GM12865 (cell line): ENCODE measurements at regions not wholly inside any gene's neighbourhood (a gene's known extent, or its start where the extent isn't known, plus 50 kb on each side); places are given as distances from the start of the nearest gene placed in this dataset.

Experiments used
- DNase-seq: peaks from one replicate; pipeline ENCODE4 v3.0.0; 2010; ENCODE audit warnings: low read depth
- H3K4me3 ChIP-seq: 2 replicates; pipeline ENCODE4 v1.5.1; 2011; ENCODE audit warnings: mild to moderate bottlenecking, low read depth, low read length, control low read depth
- TF ChIP-seq, protein P1 (sequence below): IDR thresholded peaks from 2 replicates; pipeline ENCODE4 v1.5.1; 2011; ENCODE audit warnings: low read length, control low read depth, low read depth, inconsistent platforms; ENCODE audit not compliant: insufficient read depth; ENCODE audit errors: missing control alignments

DNA sequence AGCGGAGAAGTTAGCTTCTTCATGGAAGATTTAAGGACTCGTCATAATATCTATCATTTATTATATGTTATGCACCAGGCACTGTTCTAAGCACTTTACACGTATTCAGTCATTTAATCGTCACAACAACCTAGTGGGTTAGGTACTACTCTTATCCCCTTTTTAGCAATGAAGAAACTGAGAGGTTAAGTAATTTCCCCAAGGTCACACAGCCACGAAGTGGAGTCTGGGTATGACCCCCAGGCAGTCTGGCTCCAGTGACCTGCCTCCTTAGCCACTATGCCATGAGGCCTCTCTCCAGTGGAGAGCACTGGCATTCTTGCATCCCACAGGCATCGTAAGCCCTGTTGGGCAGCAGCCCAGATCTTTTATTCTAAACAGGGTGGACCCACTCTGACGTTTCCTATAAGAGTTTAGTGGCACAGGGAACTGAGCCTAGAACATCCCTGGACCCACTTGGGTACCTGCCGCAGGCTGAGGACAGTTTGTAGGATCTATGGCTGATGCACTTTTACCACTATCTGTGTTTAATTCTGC lies 123.0 kb downstream of the NAV1 start:
- TF ChIP-seq, protein P1, sequence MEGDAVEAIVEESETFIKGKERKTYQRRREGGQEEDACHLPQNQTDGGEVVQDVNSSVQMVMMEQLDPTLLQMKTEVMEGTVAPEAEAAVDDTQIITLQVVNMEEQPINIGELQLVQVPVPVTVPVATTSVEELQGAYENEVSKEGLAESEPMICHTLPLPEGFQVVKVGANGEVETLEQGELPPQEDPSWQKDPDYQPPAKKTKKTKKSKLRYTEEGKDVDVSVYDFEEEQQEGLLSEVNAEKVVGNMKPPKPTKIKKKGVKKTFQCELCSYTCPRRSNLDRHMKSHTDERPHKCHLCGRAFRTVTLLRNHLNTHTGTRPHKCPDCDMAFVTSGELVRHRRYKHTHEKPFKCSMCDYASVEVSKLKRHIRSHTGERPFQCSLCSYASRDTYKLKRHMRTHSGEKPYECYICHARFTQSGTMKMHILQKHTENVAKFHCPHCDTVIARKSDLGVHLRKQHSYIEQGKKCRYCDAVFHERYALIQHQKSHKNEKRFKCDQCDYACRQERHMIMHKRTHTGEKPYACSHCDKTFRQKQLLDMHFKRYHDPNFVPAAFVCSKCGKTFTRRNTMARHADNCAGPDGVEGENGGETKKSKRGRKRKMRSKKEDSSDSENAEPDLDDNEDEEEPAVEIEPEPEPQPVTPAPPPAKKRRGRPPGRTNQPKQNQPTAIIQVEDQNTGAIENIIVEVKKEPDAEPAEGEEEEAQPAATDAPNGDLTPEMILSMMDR = no peak
- DNase-seq = no peak
- no peak overlapping the region for H3K4me3 ChIP-seq

DNA sequence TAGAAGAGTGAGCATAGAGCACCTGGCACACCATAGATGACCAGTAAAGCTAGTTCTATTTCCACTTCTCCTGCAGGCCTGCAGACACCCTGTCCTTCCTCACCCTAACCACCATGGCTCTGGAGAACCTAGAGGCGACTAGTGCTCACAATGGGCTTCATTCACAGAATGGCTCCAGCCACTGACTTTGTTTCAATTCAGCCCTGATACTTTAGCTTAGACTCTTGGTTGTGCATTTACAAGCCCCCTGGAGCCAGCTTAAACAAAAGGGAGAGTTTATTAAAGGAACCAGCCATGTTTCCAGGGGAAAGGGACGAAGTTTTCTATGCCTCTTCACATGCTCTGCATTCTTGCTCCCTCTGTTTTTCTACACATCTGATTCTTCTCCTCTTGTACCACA lies 123.7 kb downstream of the NAV1 start:
- H3K4me3 ChIP-seq = no peak overlapping the region
- TF ChIP-seq, protein P1 = no peak

DNA sequence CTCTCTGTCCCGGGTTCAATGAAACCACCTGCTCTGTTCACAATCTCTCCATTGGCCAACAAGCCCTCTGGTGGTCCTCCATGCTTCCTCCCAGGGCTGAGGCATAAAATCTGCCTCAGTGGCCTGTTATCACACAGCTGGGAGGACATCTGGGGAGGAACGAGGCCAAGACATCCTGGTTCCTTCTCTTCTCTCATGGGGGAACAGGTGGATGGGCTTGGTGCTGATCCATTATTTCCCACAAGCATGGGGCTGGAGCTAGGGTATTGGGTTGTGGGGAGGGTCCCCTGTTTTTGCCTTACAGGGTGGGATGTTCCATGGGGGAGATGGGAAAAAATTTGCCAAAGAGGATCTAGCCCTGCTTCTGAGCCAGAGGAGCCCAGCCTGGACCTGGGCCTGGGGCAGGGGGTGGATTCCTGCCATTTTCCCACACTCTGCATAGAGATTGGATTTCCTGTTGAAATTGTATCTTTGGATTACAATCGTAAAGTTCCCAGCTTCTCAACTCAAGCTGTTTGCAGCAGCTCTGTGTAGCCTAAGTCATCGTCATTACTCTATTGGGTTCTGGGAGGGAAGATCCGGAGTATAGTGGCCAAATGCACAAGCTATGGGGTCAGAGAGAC lies 124.7 kb downstream of the NAV1 start:
- TF ChIP-seq, protein P1 = no peak
- no peak for DNase-seq
- H3K4me3 ChIP-seq = no peak overlapping the region

More for the DNA sequence above, 123.7 kb downstream of the NAV1 start:
- no peak for DNase-seq

DNA sequence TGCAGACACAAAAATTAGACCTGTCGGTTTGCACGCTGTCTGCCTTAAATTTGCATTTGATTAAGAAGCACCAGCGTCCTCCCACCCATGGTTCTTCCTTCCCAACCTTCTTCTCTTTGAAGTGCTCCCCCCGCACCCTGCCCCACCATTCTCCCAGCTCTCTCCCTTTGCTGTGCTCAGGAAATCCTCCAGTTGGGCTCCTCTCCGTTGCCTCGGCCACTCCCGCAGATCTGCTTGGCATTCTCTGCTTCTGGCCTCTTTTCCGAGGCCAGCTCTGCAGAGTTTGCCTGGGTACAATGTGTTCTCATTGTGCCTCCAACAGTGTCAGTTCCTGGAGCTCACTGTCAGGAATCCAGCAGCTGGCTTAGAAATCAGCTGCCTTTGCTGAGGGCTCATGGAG lies 126.1 kb downstream of the NAV1 start:
- TF ChIP-seq, protein P1 = no peak
- H3K4me3 ChIP-seq = no peak overlapping the region
- no peak for DNase-seq

DNA sequence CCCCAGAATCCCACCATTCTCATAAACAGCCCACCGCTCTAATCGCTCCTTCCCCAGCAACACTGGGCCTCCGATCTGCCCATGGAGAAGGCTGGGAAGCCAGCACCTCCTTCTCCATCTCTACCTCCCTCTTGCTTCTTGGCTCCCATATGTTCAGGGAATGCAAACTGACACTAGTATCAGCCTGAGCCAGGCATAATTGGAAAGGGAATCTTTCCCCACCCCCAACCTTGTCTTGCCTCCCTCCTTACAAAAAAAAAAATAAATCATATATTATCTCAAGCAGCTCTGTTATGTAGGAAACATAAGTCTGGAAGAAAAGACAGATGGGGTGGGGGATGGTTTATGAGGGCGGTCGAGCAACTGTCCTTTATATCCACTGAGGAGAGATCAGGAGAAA lies 127.2 kb downstream of the NAV1 start:
- H3K4me3 ChIP-seq = no peak overlapping the region
- no peak for DNase-seq
- TF ChIP-seq, protein P1 = no peak

DNA sequence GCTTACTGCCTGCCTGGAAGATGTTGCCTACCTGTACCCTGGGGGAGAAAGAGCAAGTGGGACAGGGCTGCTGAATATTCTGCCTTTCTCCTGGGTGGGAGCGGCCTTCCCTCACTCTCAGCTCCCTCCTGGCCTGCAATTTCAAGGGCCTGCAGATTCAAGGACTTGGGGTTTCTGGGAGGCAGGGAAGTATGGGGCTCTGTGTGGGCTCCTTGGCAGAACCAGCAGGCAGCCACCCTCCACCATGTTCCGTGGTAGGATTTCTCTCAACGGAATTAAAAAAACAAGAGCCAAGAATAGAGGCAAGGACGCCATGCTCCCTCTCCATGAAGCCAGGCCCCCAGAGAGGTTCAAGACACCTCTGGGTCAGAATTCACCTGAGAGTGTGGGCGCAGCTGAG lies 127.7 kb downstream of the NAV1 start:
- TF ChIP-seq, protein P1 = no peak

DNA sequence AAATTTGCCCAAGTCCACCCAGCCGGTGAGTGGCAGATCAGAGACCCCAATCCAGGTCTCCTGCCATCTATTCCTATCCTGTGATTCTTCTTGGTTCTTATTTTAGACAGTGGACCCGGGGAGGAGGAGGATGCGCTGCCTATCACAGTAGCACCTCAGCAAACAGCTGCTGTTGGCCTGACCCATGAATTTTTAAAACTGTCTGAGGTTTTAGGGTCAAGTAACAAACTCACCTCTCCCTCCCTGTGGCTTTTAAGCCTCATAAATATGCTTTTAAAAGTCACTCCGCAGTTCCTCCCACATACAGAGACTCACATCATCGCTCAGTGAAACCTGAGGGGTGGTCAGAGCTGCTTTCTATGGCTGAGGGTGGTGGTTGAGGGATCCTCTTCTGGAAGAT lies 128.6 kb downstream of the NAV1 start:
- no peak overlapping the region for H3K4me3 ChIP-seq
- no peak for DNase-seq
- TF ChIP-seq, protein P1 = no peak

More for the DNA sequence above, 127.7 kb downstream of the NAV1 start:
- no peak for DNase-seq
- H3K4me3 ChIP-seq = no peak overlapping the region
